Ovary (tissue), 3 donors: ENCODE measurements at regions not wholly inside any gene's neighbourhood (a gene's known extent, or its start where the extent isn't known, plus 50 kb on each side); places are given as distances from the start of the nearest gene placed in this dataset.

ENCODE experiments used
- POLR2A ChIP-seq: fragments of 450-650 bp; IDR thresholded peaks from one replicate; pipeline ENCODE4 v1.6.1; 2017; ENCODE audit warnings: antibody characterized with exemption, mild to moderate bottlenecking, moderate library complexity
- TF ChIP-seq, protein P1 (sequence below), 3 donors: fragments of 450-650 bp in 2 of 3; fragments of 200-600 bp in 1 of 3; IDR thresholded peaks; one replicate each; pipeline versions ENCODE4 v1.5.1 to v1.8.0; 2016 to 2022; ENCODE audit warnings: antibody characterized with exemption in 3 of 3, mild to moderate bottlenecking in 1 of 3
- donor health status: DM: no; HTN: no; CAD: no.

DNA sequence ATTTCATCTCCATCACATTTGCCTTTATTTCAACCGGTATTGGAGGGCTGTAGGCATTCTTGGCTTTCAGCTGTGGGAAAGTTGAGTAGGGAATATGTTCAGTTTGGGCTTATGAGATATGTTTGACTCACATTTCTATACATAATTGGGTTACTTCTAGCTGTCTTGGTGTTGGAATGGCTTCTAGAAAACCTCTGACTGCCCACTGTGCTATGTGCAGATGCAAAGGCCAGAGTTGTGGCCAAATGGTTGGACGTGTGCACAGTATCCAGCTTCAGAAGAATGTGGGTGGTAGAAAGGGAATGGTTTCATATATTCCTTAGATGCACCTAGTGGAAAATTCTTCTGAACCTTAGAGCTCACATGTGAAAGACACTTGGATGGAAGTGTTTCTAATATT lies 92.6 kb upstream of the H2AZ1 start:
- TF ChIP-seq, protein P1, sequence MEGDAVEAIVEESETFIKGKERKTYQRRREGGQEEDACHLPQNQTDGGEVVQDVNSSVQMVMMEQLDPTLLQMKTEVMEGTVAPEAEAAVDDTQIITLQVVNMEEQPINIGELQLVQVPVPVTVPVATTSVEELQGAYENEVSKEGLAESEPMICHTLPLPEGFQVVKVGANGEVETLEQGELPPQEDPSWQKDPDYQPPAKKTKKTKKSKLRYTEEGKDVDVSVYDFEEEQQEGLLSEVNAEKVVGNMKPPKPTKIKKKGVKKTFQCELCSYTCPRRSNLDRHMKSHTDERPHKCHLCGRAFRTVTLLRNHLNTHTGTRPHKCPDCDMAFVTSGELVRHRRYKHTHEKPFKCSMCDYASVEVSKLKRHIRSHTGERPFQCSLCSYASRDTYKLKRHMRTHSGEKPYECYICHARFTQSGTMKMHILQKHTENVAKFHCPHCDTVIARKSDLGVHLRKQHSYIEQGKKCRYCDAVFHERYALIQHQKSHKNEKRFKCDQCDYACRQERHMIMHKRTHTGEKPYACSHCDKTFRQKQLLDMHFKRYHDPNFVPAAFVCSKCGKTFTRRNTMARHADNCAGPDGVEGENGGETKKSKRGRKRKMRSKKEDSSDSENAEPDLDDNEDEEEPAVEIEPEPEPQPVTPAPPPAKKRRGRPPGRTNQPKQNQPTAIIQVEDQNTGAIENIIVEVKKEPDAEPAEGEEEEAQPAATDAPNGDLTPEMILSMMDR (IDR thresholded peaks at IDR 0.05), result no peak
- no peak for TF ChIP-seq POLR2A
